HG02884 (cell line): ENCODE measurements at regions not wholly inside any gene's neighbourhood (a gene's known extent, or its start where the extent isn't known, plus 50 kb on each side); places are given as distances from the start of the nearest gene placed in this dataset.
"Not testable (repeated sequence)": the region's sequence is repeated elsewhere in the genome, so short reads cannot be mapped to it uniquely, and the experiment has no call there.

Source experiments
- ATAC-seq: cut with Tn5 transposase; IDR thresholded peaks from one replicate; pipeline ENCODE4 v1.9.1; 2021; ENCODE audit warnings: mild to moderate bottlenecking, moderate library complexity; ENCODE audit not compliant: unreplicated experiment

DNA sequence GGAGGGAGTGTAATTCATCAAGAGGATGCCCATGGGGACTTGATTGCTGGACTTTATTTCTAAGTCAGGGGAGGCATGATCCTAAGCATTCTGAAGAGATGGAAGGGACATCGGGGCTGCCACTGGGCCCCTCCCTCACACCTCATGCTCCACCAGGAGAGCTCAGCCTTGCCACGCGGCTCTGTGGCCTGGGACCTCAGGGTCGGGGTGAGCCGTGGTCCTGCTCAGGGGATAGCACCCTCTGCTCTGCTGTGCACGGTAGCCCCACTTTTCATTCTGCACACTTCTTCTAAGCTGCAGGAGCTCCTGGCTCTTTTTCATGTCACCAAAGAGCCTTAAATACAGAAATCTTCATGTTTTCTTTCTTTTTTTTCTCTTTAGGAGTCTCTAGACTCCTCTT is 75.5 kb upstream of the DPP6 start:
- not testable (repeated sequence) for ATAC-seq

DNA sequence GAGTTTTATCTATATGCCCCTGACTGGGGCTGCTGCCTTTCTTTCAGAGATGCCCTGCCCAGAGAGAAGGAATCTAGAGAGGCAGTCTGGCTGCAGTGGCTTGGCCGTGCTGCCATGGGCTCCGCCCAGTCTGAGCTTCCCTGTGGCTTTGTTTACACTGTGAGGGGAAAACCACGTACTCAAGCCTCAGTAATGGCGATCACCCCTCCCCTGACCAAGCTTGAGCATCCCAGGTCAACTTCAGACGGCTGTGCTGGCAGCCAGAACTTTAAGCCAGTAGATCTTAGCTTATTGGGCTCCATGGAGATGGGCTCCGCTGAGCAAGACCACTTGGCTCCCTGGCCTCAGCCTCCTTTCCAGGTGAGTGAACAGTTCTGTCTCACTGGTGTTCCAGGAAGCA is 69.0 kb upstream of the DPP6 start:
- not testable (repeated sequence) for ATAC-seq

DNA sequence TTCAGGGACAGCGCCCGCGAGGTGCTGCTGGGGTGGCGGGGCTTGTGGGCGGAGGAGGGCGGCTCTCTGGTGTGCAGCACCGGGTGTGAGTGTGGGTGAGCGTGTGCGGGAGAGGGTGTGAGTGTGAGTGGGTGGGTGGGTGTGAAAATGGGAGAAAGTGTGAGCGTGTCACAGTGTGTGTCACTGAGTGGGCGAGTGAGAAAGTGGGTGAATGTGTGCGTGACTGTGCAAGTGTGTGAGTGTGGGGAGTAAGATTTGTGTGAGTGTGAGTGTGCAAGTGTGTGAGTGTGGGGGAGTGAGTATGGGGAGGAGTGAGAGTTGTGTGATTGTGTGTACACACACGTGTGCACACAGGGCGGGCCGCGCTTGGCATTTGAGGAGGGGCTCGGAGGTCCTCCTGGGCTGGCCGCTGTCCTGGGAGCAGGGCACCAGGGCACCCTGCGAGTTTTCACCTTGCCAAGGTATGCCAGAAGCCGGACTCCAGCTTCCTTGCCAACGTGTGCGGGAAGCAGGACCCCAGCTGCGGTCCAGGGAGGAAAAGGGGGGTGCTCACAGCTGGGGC is 63.1 kb upstream of the DPP6 start:
- not testable (repeated sequence) for ATAC-seq

DNA sequence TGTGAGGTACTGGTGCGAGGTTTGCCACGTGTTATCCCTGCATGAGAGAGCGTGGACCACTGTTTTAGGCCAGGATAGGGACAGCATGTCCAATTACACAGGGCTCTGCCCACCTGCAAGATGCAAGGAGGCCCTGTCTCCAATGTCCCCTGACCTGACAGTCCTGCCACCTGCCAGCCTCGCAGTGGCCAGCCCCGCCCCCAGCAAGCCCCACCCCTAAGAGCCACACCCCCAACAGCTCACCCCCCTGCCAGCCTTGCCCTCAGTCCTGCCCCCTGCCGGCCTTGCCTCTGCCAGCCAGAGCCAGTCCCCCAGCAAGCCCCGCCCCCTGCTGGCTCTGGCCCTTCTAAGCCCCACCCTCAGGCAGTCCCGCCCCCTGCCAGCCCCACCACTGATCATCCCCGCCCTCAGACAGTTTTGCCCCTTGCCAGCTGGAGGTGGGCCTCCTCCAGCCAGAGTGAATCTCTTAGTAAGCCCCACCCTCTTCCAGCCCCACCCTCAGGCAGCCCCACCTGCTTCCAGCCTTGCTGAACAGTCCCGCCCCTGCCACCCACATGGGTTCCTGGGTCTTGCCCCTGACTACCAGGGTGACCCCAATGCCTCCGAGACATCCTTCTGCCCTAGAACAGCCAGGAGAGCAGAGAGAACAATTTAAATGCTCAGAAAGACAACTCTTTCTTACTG is 62.3 kb upstream of the DPP6 start:
- not testable (repeated sequence) for ATAC-seq

DNA sequence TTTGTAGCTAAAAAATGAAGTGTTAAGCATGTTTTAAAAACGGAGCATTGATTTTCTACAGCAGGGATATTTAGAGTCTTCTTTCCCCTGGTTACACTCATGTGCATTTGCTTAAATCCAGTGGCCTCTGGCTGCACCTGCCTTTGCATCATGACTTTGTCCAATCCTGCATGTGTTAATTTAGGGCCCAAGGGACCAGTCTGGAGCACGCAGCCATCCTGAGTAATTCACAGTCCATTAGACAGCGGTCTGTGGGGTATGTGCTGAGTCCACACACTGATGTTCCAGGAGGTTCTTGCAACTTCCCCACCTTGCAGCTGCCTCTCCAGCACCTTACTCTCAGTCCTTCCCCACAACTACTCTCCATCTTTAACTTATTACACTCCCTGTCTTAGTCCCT is 60.7 kb upstream of the DPP6 start:
- ATAC-seq: not testable (repeated sequence)

DNA sequence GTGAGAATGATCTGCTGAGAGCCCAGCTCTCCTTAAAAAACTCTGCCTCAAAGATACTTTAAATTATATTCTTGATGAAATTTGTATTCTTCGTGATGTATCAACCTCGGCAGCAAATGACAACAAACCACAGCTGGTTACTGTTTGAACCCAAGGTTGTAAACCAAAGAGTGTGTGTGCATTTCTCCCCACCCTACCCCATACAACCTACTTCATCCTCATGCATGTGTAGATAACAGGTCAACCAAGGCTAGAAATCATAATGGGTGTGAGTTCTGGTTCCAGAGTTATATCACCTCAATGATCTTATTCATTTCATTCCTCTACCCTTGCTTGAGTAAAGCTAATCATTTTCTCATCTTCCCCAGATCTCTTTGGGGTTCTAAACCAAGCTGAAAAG is 58.8 kb upstream of the DPP6 start:
- ATAC-seq: not testable (repeated sequence)

DNA sequence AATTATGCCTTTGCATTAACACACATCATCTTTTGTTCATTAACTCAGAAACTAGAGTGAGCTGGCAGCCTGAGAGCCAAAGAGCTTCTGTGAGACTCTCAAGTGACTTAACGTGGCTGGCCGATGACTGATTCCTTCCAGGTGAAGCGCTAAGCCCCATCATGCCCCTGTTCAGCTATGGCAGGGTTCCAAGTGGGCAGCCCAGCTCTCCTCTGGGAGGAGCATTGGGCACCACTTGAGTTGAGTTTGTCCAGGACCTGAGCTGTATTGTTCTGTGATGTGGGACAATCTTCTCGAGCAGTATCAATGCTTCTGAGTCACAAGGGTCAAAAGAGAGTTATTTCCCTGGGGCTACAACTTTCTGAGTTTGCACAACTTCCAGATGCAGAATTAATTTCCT is 53.3 kb upstream of the DPP6 start:
- not testable (repeated sequence) for ATAC-seq
